OCI-LY7 (cell line): ENCODE measurements at regions not wholly inside any gene's neighbourhood (a gene's known extent, or its start where the extent isn't known, plus 50 kb on each side); places are given as distances from the start of the nearest gene placed in this dataset.

ENCODE experiments used
- BruUV-seq: library from RNA; stranded (reverse); fragments of 400-500 nt; replicated peaks from 2 replicates; lab custom pipeline; 2021; lab: Mats Ljungman, UMichigan
- CTCF ChIA-PET: fragments of 300-600 bp; sonication (Branson Sonifier 250); formaldehyde crosslinking; loops from one replicate; lab custom pipeline; 2022; ENCODE audit warnings: antibody characterized with exemption; ENCODE audit not compliant: unreplicated experiment; lab: Charles Lee
- POLR2A ChIA-PET: fragments of 300-600 bp; sonication (Branson Sonifier 250); formaldehyde crosslinking; loops from one replicate; lab custom pipeline; 2022; ENCODE audit warnings: antibody characterized with exemption; lab: Charles Lee
- DNase-seq: peaks from one replicate; pipeline ENCODE4 v3.0.0-alpha.2; 2015; ENCODE audit warnings: low spot score
- H2AFZ ChIP-seq: fragments of 200-600 bp; sonication (generic), shearing (Covaris generic); 2 replicates; pipeline ENCODE4 v1.6.1; 2014; ENCODE audit warnings: mild to moderate bottlenecking, antibody characterized with exemption, low read length, moderate library complexity
- H3K27ac ChIP-seq: fragments of 200-600 bp; sonication (generic); 2 replicates; pipeline ENCODE4 v1.5.1; 2014; ENCODE audit warnings: mixed run types, low read depth, mild to moderate bottlenecking, moderate library complexity, low read length, inconsistent platforms; ENCODE audit not compliant: poor library complexity, severe bottlenecking
- H3K36me3 ChIP-seq: fragments of 200-600 bp; sonication (generic); 2 replicates; pipeline ENCODE4 v1.6.1; 2014; ENCODE audit warnings: mild to moderate bottlenecking, antibody characterized with exemption, low read length, moderate library complexity, mixed read lengths; ENCODE audit not compliant: insufficient read depth
- H3K4me1 ChIP-seq: fragments of 200-600 bp; sonication (generic); 2 replicates; pipeline ENCODE4 v1.5.1; 2014; ENCODE audit warnings: mild to moderate bottlenecking, low read length; ENCODE audit not compliant: insufficient read depth, poor library complexity, severe bottlenecking
- H3K4me2 ChIP-seq: fragments of 200-600 bp; sonication (generic); 2 replicates; pipeline ENCODE4 v1.6.1; 2014; ENCODE audit warnings: mild to moderate bottlenecking, low read length
- H3K4me3 ChIP-seq: fragments of 200-600 bp; sonication (generic); 2 replicates; pipeline ENCODE4 v1.5.1; 2014; ENCODE audit warnings: mild to moderate bottlenecking, low read depth, low read length; ENCODE audit not compliant: poor library complexity, severe bottlenecking
- H3K79me2 ChIP-seq: fragments of 200-600 bp; sonication (generic); 2 replicates; pipeline ENCODE4 v1.6.1; 2016; ENCODE audit warnings: low read depth, mild to moderate bottlenecking, low read length, moderate library complexity, mixed read lengths; ENCODE audit not compliant: insufficient read depth
- H3K9me2 ChIP-seq: fragments of 200-600 bp; sonication (generic); 2 replicates; pipeline ENCODE4 v1.6.1; 2016; ENCODE audit warnings: mild to moderate bottlenecking, low read length, mixed read lengths; ENCODE audit not compliant: insufficient read depth
- H3K9me3 ChIP-seq: fragments of 200-600 bp; sonication (generic); 2 replicates; pipeline ENCODE4 v1.6.1; 2014; ENCODE audit warnings: mild to moderate bottlenecking, mixed run types, low read length, mixed read lengths
- H4K20me1 ChIP-seq: fragments of 200-600 bp; sonication (generic); 2 replicates; pipeline ENCODE4 v1.6.1; 2014; ENCODE audit warnings: mild to moderate bottlenecking, antibody characterized with exemption, low read length, moderate library complexity, mixed read lengths; ENCODE audit not compliant: insufficient read depth
- CTCF ChIP-seq: fragments of 200-600 bp; sonication (generic); conservative IDR thresholded peaks from 2 replicates; pipeline ENCODE4 v1.5.1; 2014; ENCODE audit warnings: mild to moderate bottlenecking, antibody characterized with exemption, low read length, moderate library complexity, mixed read lengths
- EZH2phosphoT487 ChIP-seq: fragments of 200-600 bp; sonication (generic); IDR thresholded peaks from 2 replicates; pipeline ENCODE4 v1.6.1; 2018; ENCODE audit warnings: low read depth, borderline replicate concordance, mild to moderate bottlenecking, mixed run types, antibody characterized with exemption, low read length, moderate library complexity, mixed read lengths
- intact Hi-C: fragments of 100-400 bp; cut with micrococcal nuclease; formaldehyde crosslinking; loops from one replicate; pipeline ENCODE4 v1.10.0; 2022; ENCODE audit not compliant: unreplicated experiment

GRCh38 chr5:162231522-162231921 is 163.9 kb downstream of the GABRG2 start:
- Histone ChIP-seq H3K36me3 (no peaks in the 10 kb centered on the region), H3K4me3 (no peak overlapping the region), H4K20me1 (no peaks in the 10 kb centered on the region), H3K27ac (no peak overlapping the region), H3K9me2 (no peaks in the 10 kb centered on the region), H3K79me2 (no peaks in the 10 kb centered on the region), H2AFZ (no peak overlapping the region), H3K4me2 (no peak overlapping the region), H3K9me3 (no peaks in the 10 kb centered on the region), H3K4me1 (no peaks in the 10 kb centered on the region)
- no peak for DNase-seq
- POLR2A ChIA-PET, result no interaction called here
- CTCF ChIA-PET, result no interaction called here
- TF ChIP-seq CTCF (no peak), EZH2phosphoT487 (no peak)
- intact Hi-C loops, result no loop called here
- no TSS peak for BruUV-seq

- POLR2A ChIA-PET, result no interaction called here
- CTCF ChIA-PET, result no interaction called here
- Histone ChIP-seq H2AFZ (no peak overlapping the region), H3K9me2 (no peaks in the 10 kb centered on the region), H3K4me1 (no peaks in the 10 kb centered on the region), H3K4me2 (no peak overlapping the region), H3K27ac (no peak overlapping the region), H3K79me2 (no peaks in the 10 kb centered on the region), H3K9me3 (no peaks in the 10 kb centered on the region), H3K36me3 (no peaks in the 10 kb centered on the region), H3K4me3 (no peak overlapping the region), H4K20me1 (no peaks in the 10 kb centered on the region)
- TF ChIP-seq EZH2phosphoT487 (no peak), CTCF (no peak)
- no TSS peak for BruUV-seq
- intact Hi-C loops, result no loop called here
- no peak for DNase-seq
These were observed 173.2 kb downstream of the GABRG2 start for GRCh38 chr5:162240734-162241133.

- TF ChIP-seq CTCF (no peak), EZH2phosphoT487 (no peak)
- Histone ChIP-seq H4K20me1 (no peaks in the 10 kb centered on the region), H3K4me2 (no peak overlapping the region), H3K9me2 (no peaks in the 10 kb centered on the region), H2AFZ (no peak overlapping the region), H3K27ac (no peak overlapping the region), H3K4me3 (no peak overlapping the region), H3K79me2 (no peaks in the 10 kb centered on the region), H3K9me3 (no peaks in the 10 kb centered on the region), H3K4me1 (no peaks in the 10 kb centered on the region), H3K36me3 (no peaks in the 10 kb centered on the region)
- DNase-seq, result no peak
- intact Hi-C loops, result no loop called here
- POLR2A ChIA-PET, result no interaction called here
- CTCF ChIA-PET, result no interaction called here
- no TSS peak for BruUV-seq
These were observed 174.8 kb downstream of the GABRG2 start for GRCh38 chr5:162242416-162242815.
